GM19351 (cell line): ENCODE measurements at regions not wholly inside any gene's neighbourhood (a gene's known extent, or its start where the extent isn't known, plus 50 kb on each side); places are given as distances from the start of the nearest gene placed in this dataset.

Source experiments
- ATAC-seq: cut with Tn5 transposase; IDR thresholded peaks from one replicate; pipeline ENCODE4 v1.9.1; 2021; ENCODE audit warnings: mild to moderate bottlenecking, moderate library complexity; ENCODE audit not compliant: unreplicated experiment

DNA sequence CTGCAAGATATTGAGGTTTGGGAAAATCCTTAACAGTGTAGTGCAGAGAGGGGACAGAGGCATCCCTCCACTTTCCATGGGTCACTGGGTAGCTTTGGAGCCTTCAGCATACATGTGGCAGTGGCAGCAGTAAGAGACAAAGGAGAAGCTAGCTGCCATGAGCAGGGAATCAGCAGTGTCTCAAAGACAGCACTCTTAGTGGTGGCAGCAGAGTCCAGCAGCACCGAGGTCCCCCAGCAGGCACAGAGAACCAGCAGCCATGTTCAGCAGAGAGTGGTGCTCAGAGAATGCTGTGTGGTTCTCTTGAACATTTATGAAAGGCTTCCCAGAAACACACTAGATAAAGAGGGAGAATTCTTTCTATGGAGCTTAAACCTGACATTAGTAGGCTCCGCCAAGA lies 308.5 kb downstream of the CENPC start:
- no peak for ATAC-seq

DNA sequence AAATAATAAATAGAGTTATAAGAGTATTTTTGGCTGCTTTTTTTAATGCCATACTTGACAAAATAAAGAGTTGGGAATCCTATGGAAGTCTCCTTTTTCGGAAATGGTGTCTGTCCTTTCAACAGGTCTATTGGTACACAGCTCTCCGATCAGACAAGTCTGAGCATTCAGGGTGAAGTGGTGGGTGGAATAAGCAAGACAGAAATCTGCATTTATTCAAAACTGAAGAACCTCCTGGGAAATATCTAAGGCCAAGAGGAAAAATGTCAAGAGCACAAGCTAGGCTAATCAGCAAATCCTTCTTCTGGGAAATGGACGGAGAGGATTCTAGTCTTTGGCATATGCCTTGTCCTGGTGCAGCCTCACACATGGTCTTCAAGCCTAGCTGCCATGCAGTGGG lies 309.0 kb downstream of the CENPC start:
- ATAC-seq: no peak

DNA sequence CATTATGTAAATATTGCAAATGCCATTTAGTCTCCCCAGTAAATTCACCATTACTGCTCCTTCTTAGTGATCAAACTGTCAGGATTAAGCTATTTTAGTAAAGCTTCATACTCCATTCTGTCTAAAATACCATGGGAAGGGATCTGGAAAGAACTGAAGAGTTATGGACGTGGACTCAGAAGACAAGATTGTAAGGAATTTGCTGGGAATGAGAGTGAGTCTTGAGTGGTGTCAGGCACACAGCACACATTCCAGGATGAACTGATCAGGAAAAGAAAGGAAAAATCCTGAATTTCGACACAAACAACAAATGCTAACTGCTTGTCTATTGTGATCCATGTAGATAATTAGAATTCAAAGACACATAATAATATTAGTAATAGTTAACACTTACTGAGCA lies 311.0 kb downstream of the CENPC start:
- ATAC-seq: no peak

DNA sequence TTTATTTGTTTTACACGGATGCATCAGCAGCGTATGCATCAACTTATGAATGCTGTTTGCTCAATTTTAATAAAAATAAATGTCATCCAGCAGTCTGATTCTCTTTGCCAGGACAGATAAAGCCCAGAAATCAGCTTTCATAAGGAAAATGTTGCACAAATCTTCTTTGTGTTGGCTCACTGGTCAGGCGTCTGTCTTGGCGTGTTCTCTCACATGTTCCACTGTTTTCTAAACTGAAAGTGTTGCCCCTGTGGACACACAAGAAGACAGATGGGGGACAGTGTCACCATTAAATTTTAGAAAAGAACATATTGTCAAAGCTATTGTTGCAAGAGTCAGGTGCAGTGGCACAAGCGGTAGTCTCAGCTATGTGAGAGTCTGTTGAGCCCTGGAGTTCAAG lies 316.2 kb downstream of the CENPC start:
- ATAC-seq: no peak

DNA sequence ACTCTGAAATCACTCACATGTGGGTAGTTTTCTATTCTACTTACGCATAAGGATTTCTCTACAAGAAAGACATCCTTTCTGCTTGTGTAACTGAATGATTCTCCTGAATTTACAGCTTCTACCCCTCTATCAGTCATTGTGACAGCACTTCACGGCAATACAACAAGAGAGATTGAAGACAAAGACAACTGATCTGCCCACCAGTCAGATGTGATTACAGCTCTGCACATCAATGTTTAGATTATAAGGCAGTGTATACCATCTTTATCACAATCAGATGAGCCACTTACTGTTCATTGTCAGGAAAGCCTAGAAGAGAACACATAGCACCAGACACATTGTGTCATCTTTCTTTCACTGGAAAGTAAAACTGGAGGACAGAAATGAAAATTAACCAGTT lies 324.4 kb downstream of the CENPC start:
- ATAC-seq: no peak

DNA sequence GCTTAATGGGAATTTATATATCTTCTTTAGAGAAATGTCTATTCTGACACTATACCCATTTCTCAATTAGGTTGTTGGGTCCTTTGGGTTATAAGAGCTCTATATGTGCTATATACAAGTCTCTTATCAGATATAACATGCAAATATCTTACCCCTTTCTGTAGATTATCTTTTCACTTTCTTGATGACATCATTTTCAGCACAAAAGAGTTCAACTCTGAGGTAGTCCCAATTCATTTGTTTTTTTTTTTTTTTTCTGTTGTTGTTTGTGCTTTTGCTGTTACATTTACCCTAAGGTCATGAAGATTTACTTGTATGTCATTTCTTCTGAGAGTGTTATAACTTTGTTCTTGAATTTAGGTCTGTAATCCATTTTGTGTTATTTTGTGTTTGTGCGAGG lies 326.4 kb downstream of the CENPC start:
- no peak for ATAC-seq

DNA sequence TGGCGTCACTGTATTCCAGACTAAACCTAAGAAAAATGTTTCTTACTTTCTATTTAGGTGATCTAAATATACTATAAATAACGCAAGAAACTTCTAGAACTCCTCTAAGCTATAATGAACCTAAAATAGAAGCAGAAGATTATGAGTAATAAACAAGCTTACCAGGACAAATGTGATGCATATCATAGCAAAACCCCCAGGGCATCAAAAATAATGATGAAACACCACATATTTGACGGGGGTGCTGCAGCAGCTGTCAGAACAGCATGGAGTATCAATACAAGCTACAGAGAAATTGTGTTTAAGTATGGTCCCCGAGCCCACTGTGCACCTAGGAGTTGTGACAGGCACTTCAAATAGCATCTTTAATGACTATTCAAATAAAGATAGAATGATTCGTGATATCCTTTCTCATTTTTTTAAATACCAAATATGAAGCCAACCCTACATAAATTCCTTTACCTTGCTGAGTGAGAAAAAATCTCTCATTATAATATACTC lies 337.3 kb downstream of the CENPC start:
- no peak for ATAC-seq

DNA sequence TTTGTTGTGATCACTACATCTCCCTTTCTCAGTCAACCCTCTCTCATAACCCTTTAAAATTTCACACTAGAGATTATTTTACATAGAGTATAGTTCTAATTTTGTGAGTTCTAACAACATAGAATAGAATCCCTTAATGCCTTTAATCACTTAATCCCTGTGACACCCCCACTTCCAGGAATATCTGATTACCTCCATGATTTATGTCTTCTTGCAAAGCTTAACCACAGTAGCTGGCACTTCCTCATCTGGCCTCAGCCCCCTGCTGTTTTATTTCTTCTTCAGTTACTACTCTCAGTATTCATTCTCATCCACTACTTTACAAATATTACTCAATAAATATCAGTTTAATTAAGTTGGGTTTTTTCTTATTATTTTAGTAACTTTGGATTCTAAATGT lies 340.9 kb downstream of the CENPC start:
- no peak for ATAC-seq

DNA sequence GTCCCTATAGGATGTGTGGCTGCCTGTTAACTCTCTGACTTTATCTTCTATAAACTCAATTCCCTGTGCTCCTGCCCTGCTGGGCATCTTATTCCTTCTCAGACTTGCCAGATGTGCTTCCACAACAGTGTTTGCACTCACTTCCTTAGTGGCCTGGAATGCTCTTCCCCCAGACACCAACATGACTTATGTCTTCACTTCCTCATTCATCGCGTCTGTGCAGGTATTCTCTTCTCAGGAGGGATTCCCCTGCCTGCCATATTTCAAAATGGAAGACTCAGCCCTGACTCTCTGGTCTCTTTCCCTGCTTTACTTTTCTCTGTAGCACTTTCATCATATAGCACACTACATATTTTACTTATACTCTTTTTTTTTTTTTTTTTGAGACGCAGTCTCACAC lies 344.0 kb downstream of the CENPC start:
- no peak for ATAC-seq

DNA sequence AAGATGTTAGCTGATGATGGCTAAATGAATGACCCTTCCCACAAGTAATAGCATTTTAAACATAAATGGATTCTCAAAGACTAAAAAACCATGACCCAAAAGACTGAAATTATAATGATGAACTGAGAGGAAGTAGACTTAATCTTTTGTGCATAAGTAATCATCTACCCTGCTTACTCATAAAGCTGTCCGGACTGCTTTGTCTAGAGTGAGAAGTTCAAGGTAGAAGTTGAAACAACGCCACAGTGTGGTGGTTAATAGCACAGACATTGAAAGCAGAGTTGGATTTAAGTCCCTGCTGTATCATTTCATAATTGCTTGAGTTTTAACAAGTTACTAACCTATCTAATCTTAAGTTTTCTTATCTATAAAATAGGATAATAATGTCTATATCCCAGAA lies 346.6 kb downstream of the CENPC start:
- ATAC-seq: peak; percentile 73

DNA sequence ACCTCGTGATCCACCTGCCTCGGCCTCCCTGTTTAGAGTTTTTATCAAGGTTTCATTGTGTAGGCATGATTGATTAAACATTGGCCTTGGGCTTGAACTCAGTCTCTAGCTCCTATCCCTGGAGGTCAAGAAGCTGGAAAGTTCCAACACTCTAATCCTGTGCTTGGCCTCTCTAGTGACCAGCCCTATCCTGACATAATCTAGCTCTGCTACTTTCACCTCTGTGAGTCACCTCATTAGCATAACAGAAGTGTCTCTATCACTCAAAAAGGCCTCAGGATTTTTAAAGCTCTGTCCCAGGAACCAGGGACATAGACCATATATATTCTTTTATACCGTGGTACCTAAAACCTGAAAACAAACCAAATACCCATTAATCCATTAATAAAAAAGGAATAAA lies 377.5 kb downstream of the CENPC start:
- ATAC-seq: no peak

DNA sequence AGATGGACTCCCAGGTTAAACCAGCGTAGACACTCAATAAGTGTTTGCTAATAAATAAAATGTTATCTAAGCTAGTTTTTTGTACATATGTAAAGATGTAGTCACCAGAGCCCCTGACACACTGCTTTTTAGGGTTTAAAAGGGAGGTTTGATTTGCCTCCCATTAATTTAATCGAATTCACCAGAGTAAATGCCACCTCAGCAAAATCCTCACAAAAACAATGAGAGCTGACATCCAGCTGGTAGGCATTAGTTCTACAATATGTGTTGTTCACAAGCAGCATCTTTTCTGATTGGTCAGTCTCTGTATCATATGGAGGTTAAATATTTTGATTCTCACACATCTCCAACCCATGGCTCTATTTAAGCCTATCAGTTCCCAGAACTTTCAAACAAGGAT lies 382.6 kb downstream of the CENPC start:
- no peak for ATAC-seq

DNA sequence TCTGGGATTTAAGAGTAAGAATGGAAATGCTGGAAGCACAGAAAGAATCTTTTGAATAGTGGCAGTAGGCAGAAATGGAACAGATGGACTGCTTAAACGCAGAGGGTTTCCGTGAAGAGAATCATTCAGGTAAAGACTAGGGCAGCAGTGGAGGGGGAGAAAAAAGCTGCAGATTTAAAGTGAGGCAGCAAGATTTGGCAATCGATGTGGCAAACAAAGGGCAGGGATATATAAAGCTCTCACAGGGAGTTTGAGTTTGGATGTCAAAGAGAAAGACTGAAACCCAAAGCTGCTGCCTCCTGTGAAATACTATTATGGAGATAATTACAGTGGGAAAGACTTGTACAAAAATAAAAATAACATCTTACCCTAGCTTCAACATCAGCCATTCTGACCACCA lies 384.0 kb downstream of the CENPC start:
- ATAC-seq: no peak

DNA sequence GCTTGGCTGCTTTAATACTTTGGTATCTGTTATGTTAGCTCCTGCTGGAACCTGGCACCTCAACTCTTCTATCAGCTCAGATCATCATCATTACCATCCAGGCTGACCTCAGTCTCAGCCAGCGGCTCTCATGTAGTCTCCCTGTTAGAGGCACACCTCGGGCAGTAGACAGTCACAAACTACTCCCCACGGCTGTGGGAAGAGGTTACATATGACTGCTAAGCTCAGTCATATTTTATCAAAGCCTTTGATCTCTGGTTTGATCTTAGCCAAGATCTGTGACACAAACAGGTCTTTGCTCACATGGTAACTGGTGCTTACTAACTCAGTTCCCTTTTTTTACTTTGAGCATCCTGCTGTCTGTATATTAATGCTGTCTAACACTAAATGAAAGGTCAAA lies 384.9 kb downstream of the CENPC start:
- ATAC-seq: peak; percentile 59

DNA sequence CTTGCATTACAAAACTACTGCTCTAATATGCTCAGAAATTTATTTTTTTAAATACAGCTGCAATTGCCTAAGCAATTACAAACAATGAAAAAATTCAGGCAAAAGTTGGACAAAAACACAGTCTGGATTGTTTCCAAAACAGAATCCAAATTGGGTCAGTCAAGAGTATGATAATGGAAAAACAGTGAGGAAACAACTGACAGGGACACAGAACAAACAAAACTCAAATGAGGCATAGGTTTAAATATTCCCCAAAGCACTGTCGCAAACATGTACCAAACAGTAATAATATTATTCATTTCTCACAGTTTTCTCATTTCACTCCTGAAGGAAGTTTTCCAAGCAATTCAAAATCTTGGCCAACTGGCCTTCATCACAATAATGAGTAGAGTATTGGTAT lies 386.6 kb downstream of the CENPC start:
- ATAC-seq: no peak

DNA sequence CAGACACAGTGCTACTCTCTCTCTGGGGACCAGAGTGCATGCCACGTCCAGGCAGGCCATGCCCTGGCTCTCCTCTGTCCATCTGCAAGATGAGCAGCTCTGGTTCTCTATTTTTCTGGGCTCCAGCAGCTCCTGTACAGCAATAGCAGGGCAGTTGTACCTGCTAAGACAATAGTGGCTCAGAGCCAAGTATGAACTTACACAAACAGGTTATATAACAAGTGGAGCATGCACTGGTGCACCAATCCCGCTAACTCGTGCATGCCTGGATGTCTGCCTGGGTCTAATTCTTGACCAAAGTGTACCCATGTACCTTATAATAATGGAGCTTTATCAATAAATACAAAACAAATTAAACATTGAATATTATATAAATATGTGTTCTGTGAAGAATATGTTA lies 392.3 kb downstream of the CENPC start:
- no peak for ATAC-seq

DNA sequence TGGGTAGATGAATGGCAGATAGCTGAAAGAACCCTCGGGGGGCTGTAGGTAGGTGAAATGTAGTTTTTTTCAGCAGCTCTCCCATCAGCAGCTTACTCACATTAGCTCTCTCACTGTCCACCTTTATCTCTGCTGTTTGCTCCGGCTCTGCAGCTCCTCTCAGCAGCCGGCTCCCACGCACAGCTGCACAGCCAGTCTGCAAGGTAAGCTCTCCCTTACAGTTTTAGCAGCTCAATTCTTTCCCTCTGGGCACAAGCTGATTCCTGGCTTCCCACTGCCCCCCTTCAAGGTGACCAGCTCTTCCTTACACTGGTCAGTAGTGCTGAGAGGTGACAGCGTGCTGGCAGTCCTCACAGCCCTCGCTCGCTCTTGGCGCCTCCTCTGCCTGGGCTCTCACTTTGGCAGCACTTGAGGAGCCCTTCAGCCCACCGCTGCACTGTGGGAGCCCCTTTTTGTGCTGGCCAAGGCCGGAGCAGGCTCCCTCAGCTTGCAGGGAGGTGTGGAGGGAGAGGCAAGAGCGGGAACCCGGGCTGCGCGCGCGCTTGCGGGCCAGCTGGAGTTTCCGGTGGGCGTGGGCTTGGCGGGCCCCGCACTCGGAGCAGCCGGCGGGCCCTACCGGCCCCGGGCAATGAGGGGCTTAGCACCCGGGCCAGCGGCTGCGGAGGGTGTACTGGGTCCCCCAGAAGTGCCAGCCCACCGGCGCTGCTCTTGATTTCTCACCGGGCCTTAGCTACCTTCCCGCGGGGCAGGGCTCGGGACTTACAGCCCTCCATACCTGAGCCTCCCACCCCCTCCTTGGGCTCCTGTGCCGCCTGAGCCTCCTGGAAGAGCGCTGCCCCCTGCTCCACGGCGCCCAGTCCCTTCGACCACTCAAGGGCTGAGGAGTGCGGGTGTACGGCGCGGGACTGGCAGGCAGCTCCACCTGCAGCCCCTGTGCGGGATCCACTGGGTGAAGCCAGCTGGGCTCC lies 393.6 kb downstream of the CENPC start:
- no peak for ATAC-seq

DNA sequence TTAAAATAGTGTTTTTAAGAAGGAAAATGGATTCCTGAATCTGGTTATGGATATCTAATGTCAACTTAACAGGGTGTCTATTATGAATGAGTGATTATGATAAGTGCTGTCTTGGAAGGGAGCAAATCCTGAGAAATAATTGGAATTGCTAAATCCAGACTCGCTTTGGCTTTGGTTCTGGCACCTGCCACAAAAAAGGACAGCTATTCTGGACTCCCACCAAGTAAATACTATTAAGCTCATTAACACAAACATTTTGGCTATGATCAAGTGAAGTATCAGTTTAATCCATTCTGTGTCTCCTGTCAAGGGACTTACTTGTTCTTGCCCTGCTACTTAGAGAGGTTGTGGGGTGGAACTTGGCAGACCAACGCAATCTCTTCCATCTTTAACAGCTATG lies 403.7 kb downstream of the CENPC start:
- no peak for ATAC-seq

DNA sequence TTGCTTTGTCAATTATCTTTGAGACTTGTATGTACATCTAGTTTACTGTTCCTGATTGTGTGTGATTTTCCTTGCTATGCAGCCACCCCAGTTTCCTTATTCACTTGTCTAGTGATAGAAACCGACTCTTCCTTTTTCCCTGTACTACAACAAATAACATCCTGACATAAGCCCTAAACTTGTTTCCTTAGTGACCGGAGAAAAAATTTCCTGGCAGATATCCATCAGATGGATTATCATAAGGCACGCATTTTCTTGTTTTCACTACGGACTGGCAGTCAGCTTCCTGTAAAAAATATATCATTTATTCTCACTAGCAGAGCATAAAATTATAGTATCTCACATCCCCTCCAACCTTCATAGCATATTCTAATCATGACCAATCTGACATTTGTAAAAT lies 410.7 kb downstream of the CENPC start:
- no peak for ATAC-seq

DNA sequence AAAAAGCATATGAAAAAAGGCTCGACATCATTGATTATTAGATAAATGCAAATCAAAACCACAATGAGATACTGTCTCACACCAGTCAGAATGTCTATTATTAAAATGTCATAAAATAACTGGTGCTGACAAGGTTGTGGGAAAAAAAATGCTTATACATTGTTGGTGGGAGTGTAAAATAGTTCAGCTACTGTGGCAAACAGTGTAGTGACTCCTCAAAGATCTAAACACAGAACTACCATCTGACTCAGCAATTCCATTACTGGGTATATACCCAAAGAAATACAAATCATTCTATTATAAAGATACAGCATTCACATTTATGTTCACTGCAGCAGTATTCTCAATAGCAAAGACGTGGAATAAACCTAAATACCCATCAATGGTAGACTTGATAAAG lies 412.1 kb downstream of the CENPC start:
- ATAC-seq: no peak

DNA sequence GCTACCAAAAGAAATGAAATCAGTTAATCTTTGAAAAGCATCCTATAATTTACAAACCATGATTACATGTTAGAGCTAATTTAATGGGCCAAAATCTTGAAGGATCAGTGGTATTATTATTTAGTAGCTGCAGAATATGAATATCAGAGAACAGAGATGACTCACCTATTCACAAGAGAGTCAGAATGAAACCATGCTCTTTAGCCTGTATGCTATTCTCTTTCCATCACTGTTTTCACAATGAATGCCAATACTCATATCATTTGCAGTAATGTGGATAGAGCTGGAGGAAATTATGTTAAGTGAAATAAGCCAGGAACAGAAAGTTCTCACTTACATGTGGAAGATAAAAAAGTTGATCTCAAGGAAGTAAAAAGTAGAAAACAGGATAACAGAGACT lies 414.1 kb downstream of the CENPC start:
- ATAC-seq: peak; percentile 98

DNA sequence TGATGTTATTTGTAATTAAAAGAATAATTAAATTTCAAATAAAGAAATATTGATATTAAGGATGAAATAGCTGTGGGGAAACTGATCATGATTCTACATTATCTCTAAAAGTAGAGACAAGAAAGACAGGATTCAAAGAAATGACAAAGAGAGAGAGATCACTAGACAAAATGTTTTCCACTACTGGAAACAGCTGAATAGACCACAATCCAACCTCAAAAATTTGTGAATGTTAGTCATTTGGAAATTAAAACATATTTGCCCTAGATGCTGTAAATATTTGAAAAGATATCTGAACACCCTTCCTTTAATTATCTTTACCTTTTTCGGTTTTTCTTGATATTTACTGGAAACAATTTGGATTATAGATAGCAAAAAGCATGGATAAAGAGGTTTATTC lies 414.9 kb downstream of the CENPC start:
- no peak for ATAC-seq

DNA sequence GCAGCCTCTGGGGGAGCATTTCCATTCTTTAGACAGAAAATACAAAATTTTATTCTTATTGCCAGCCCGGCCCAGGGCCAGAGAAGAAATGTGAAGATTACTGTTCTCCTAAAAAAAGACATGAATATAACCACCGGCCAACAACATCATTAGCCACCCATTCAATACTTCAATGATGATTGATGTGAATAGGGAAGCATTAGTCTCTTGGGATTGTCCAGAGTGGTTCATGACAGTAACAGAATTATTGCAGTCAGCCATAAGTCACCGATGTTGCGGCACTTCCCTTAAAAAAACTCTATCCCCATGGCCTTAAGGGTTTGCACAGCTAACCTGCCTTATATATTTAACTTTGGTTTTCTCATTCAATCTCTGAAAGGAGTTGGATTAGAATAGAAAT lies 418.7 kb downstream of the CENPC start:
- no peak for ATAC-seq
